Fibroblast of villous mesenchyme (primary cell): ENCODE measurements at regions not wholly inside any gene's neighbourhood (a gene's known extent, or its start where the extent isn't known, plus 50 kb on each side); places are given as distances from the start of the nearest gene placed in this dataset.

Source experiments
- DNase-seq: peaks from one replicate; pipeline ENCODE4 v3.0.0-alpha.2; 2010; ENCODE audit warnings: low read depth
- H3K4me3 ChIP-seq: 2 replicates; pipeline ENCODE4 v1.5.1; 2011; ENCODE audit warnings: low read depth, mild to moderate bottlenecking, low read length
- CTCF ChIP-seq: IDR thresholded peaks from 2 replicates; pipeline ENCODE4 v1.5.1; 2012; ENCODE audit warnings: low read depth, mild to moderate bottlenecking, low read length; ENCODE audit not compliant: insufficient read depth

GRCh38 chr12:124453419-124454351, 113.7 kb downstream of the NCOR2 start:
- peak; percentile 70 for DNase-seq
- TF ChIP-seq CTCF, result no peak
- H3K4me3 ChIP-seq, result no peak overlapping the region

GRCh38 chr12:124452576-124453331, 114.7 kb downstream of the NCOR2 start:
- no peak overlapping the region for H3K4me3 ChIP-seq
- TF ChIP-seq CTCF, result no peak
- no peak for DNase-seq

GRCh38 chr12:124451637-124452243, 115.7 kb downstream of the NCOR2 start:
- no peak overlapping the region for H3K4me3 ChIP-seq
- no peak for DNase-seq
- TF ChIP-seq CTCF, result no peak

- DNase-seq, result no peak
- no peak overlapping the region for H3K4me3 ChIP-seq
- TF ChIP-seq CTCF, result no peak
Measured at GRCh38 chr12:124451016-124451415, 116.4 kb downstream of the NCOR2 start.

GRCh38 chr12:124450376-124450750, 117.0 kb downstream of the NCOR2 start:
- no peak for TF ChIP-seq CTCF
- no peak for DNase-seq
- no peak overlapping the region for H3K4me3 ChIP-seq

GRCh38 chr12:124449623-124450375, 117.6 kb downstream of the NCOR2 start:
- DNase-seq, result no peak
- TF ChIP-seq CTCF, result no peak

More at GRCh38 chr12:124449623-124450375, 117.6 kb downstream of the NCOR2 start:
- no peak overlapping the region for H3K4me3 ChIP-seq
